HepG2 (cell line): ENCODE measurements at regions not wholly inside any gene's neighbourhood (a gene's known extent, or its start where the extent isn't known, plus 50 kb on each side); places are given as distances from the start of the nearest gene placed in this dataset.

Source experiments
- ATAC-seq: fragments of 200-7000 bp; cut with Tn5 transposase; 3 replicates; pipeline ENCODE4 v1.9.1; 2020; ENCODE audit warnings: mild to moderate bottlenecking, moderate library complexity
- BruUV-seq: library from RNA; stranded (reverse); fragments of 400-500 nt; replicated peaks from 2 replicates; lab custom pipeline; 2021; lab: Mats Ljungman, UMichigan
- CTCF ChIA-PET: fragments of 300-600 bp; formaldehyde crosslinking; extraction: SDS; loops from one replicate; lab custom pipeline; 2021; ENCODE audit warnings: low total read pairs, inconsistent platforms, low intra/inter-chr PET ratio; lab: Yijun Ruan, JAX
- POLR2A ChIA-PET: fragments of 350-600 bp; sonication (Branson Sonifier 250); formaldehyde crosslinking; loops from one replicate; lab custom pipeline; 2020; ENCODE audit warnings: antibody characterized with exemption, inconsistent platforms; lab: Yijun Ruan, JAX
- DNase-seq: peaks from one replicate; pipeline ENCODE4 v3.0.0-alpha.2; 2015; ENCODE audit warnings: low spot score
- FAIRE-seq: peaks from 3 replicates; lab custom pipeline; 2011; peaks lifted over from hg19 to GRCh38; lab: Jason Lieb, UNC
- H2AFZ ChIP-seq: one replicate; pipeline ENCODE4 v1.6.1; 2011; ENCODE audit warnings: low read length, inconsistent platforms
- H3K27ac ChIP-seq: fragments of 300-600 bp; 3 replicates; pipeline ENCODE4 v1.8.0; 2011; ENCODE audit warnings: mixed run types, mild to moderate bottlenecking, mixed read lengths, low read length, inconsistent platforms; ENCODE audit not compliant: insufficient read depth; ENCODE audit errors: extremely low read length
- H3K27me3 ChIP-seq, 2 experiments: fragments of 200-600 bp in 1 of 2; 2 replicates in 1 of 2; 3 replicates in 1 of 2; pipeline versions ENCODE4 v1.6.0 to v1.8.0; 2011; ENCODE audit warnings: low read length in 2 of 2, mild to moderate bottlenecking in 2 of 2, moderate library complexity in 2 of 2, inconsistent platforms in 1 of 2; ENCODE audit not compliant: insufficient read depth in 2 of 2, control insufficient read depth in 1 of 2
- H3K36me3 ChIP-seq, 2 experiments: fragments of 200-600 bp in 1 of 2; replicated peaks in 1 of 2; 2 replicates in 1 of 2; 3 replicates in 1 of 2; pipeline versions ENCODE4 v1.5.1 to v1.8.0; 2011; ENCODE audit warnings: low read length in 2 of 2, inconsistent platforms in 1 of 2; ENCODE audit not compliant: insufficient read depth in 2 of 2, control insufficient read depth in 1 of 2
- H3K4me1 ChIP-seq: 2 replicates; pipeline ENCODE4 v1.5.1; 2012; ENCODE audit warnings: low read length, inconsistent platforms; ENCODE audit not compliant: insufficient read depth
- H3K4me2 ChIP-seq: 2 replicates; pipeline ENCODE4 v1.6.0; 2011; ENCODE audit warnings: low read depth, low read length, inconsistent platforms
- H3K4me3 ChIP-seq, 3 experiments: fragments of 200-600 bp in 1 of 3; sonication (generic), shearing (Covaris generic) in 1 of 3; replicated peaks in 1 of 3; 2 replicates each; pipeline ENCODE4 v1.5.1; 2011 to 2016; ENCODE audit warnings: low read length in 3 of 3, inconsistent platforms in 2 of 3, low read depth in 2 of 3, mild to moderate bottlenecking in 2 of 3, control low read depth in 1 of 3, mixed read lengths in 1 of 3; ENCODE audit not compliant: insufficient read depth in 1 of 3
- H3K79me2 ChIP-seq: one replicate; pipeline ENCODE4 v1.6.1; 2011; ENCODE audit warnings: low read length, inconsistent platforms; ENCODE audit not compliant: insufficient read depth
- H3K9ac ChIP-seq: 2 replicates; pipeline ENCODE4 v1.6.0; 2011; ENCODE audit warnings: mild to moderate bottlenecking, low read depth, low read length, inconsistent platforms; ENCODE audit not compliant: insufficient read depth
- H3K9me3 ChIP-seq: 2 replicates; pipeline ENCODE4 v1.5.1; 2012; ENCODE audit warnings: mild to moderate bottlenecking, low read length
- H4K20me1 ChIP-seq: 2 replicates; pipeline ENCODE4 v1.6.0; 2011; ENCODE audit warnings: inconsistent platforms, mild to moderate bottlenecking, low read length, moderate library complexity; ENCODE audit not compliant: insufficient read depth
- DRAP1 ChIP-seq: IDR thresholded peaks from 2 replicates; pipeline ENCODE4 v1.6.1; 2016; ENCODE audit warnings: missing genetic modification reagents, missing compliant biosample characterization
- HNF4A ChIP-seq: sonication (generic); formaldehyde crosslinking; IDR thresholded peaks from 2 replicates; pipeline ENCODE4 v1.4.0; 2020; ENCODE audit warnings: missing genetic modification reagents
- KLF16 ChIP-seq, 2 experiments: sonication (generic) in 1 of 2; formaldehyde crosslinking in 1 of 2; IDR thresholded peaks; 2 replicates each; pipeline versions ENCODE4 v1.6.1 to v1.8.0; 2016 to 2023; ENCODE audit warnings: missing genetic modification reagents in 2 of 2, missing compliant biosample characterization in 1 of 2
- KMT2A ChIP-seq: sonication (generic); formaldehyde crosslinking; IDR thresholded peaks from 2 replicates; pipeline ENCODE4 v1.4.0; 2020; ENCODE audit warnings: missing genetic modification reagents
- PHF5A ChIP-seq: IDR thresholded peaks from one replicate; pipeline ENCODE4 v1.6.1; 2018; ENCODE audit warnings: low read depth, missing genetic modification reagents; ENCODE audit not compliant: unreplicated experiment
- PITX1 ChIP-seq: sonication (generic); formaldehyde crosslinking; IDR thresholded peaks from 2 replicates; pipeline ENCODE4 v1.5.1; 2020; ENCODE audit warnings: mild to moderate bottlenecking, missing genetic modification reagents
- POLR2A ChIP-seq, 2 experiments: IDR thresholded peaks; 2 replicates each; pipeline ENCODE4 v1.6.1; 2011; ENCODE audit warnings: low read depth in 2 of 2, low read length in 2 of 2, mild to moderate bottlenecking in 1 of 2, moderate library complexity in 1 of 2; ENCODE audit not compliant: insufficient read depth in 1 of 2
- ZFP41 ChIP-seq: sonication (generic); formaldehyde crosslinking; IDR thresholded peaks from 2 replicates; pipeline ENCODE4 v1.4.0; 2020; ENCODE audit warnings: mild to moderate bottlenecking, missing genetic modification reagents, borderline replicate concordance
- ZNF10 ChIP-seq: sonication (generic); formaldehyde crosslinking; IDR thresholded peaks from 2 replicates; pipeline ENCODE4 v1.4.0; 2020; ENCODE audit warnings: mild to moderate bottlenecking, low read depth, missing genetic modification reagents, borderline replicate concordance
- ZNF281 ChIP-seq: sonication (generic); formaldehyde crosslinking; IDR thresholded peaks from 2 replicates; pipeline ENCODE4 v1.4.0; 2020; ENCODE audit warnings: missing genetic modification reagents, borderline replicate concordance
- ZNF350 ChIP-seq: sonication (generic); formaldehyde crosslinking; IDR thresholded peaks from 2 replicates; pipeline ENCODE4 v1.4.0; 2020; ENCODE audit warnings: mild to moderate bottlenecking, low read depth, missing genetic modification reagents, borderline replicate concordance
- ZNF605 ChIP-seq: sonication (generic); formaldehyde crosslinking; IDR thresholded peaks from 2 replicates; pipeline ENCODE4 v1.8.0; 2022; ENCODE audit warnings: mild to moderate bottlenecking, missing genetic modification reagents
- ZNF776 ChIP-seq: sonication (generic); formaldehyde crosslinking; IDR thresholded peaks from 2 replicates; pipeline ENCODE4 v1.4.0; 2020; ENCODE audit warnings: mild to moderate bottlenecking, missing genetic modification reagents
- ZSCAN21 ChIP-seq: sonication (generic); formaldehyde crosslinking; IDR thresholded peaks from 2 replicates; pipeline ENCODE4 v1.8.0; 2022; ENCODE audit warnings: mild to moderate bottlenecking, missing genetic modification reagents, moderate library complexity, borderline replicate concordance
- WGBS: methylation state at CpG from one replicate; pipeline ENCODE4 v1.1.6; 2017; ENCODE audit warnings: low lambda C conversion rate; 5-methylcytosine and 5-hydroxymethylcytosine counted together
- in situ Hi-C: cut with HindIII; loops from 2 replicates; pipeline ENCODE4 v1.10.0; 2017; ENCODE audit warnings: low pct_unique_long_range_greater_than_20kb; ENCODE audit not compliant: extremely low pct_ligation_motif_present
- intact Hi-C: fragments of 100-400 bp; cut with micrococcal nuclease; formaldehyde crosslinking; loops from one replicate; pipeline ENCODE4 v1.10.0; 2022; ENCODE audit not compliant: unreplicated experiment

- H3K36me3 ChIP-seq: no peaks in the 10 kb centered on the region
- TF ChIP-seq HNF4A (CRISPR knock-in tag) (no peak), PHF5A (no peak), ZNF350 (no peak), DRAP1 (CRISPR knock-in tag) (no peak), KLF16 (CRISPR knock-in tag; IDR thresholded peaks at IDR 0.05) (no peak), ZSCAN21 (CRISPR knock-in tag) (no peak), ZNF281 (CRISPR knock-in tag) (no peak), ZNF776 (CRISPR knock-in tag) (no peak), KMT2A (no peak), ZNF605 (no peak), PITX1 (CRISPR knock-in tag) (no peak), POLR2A (IDR thresholded peaks at IDR 0.05; ENCODE audit: insufficient read depth in 1 of 2, low read depth in 2 of 2, low read length in 2 of 2) (no peak), ZFP41 (CRISPR knock-in tag) (no peak), ZNF10 (CRISPR knock-in tag) (no peak)
- no peak overlapping the region for H2AFZ ChIP-seq
- 0% methylated on average over 1 of the region's 1 CpG for WGBS
- no peaks in the 10 kb centered on the region for H3K4me1 ChIP-seq
- no peaks in the 10 kb centered on the region for H3K79me2 ChIP-seq
- no peaks in the 10 kb centered on the region for H3K27me3 ChIP-seq
- intact Hi-C loops: no loop called here
- H3K27ac ChIP-seq: no peak overlapping the region
- H4K20me1 ChIP-seq: no peaks in the 10 kb centered on the region
- FAIRE-seq (no peak), DNase-seq (no peak), ATAC-seq (no peak)
- in situ Hi-C loops: no loop called here
- no TSS peak for BruUV-seq
- no peak overlapping the region for H3K4me3 ChIP-seq
- POLR2A ChIA-PET: no interaction called here
- H3K9me3 ChIP-seq: no peaks in the 10 kb centered on the region
- CTCF ChIA-PET: no interaction called here
- H3K4me2 ChIP-seq: no peak overlapping the region
- no peak overlapping the region for H3K9ac ChIP-seq
Observed at GRCh38 chr6:91498576-91498975, 911.7 kb upstream of the MAP3K7 start.
